ENCODE measurements at regions not wholly inside any gene's neighbourhood (a gene's known extent, or its start where the extent isn't known, plus 50 kb on each side); places are given as distances from the start of the nearest gene placed in this dataset.

GRCh38 chr1:103254691-103255090 lies 146.4 kb upstream of the COL11A1 start:
- peaks cover 12% of the 10 kb centered on the region for H3K4me1 Mint-ChIP-seq
- TF ChIP-seq CTCF (conservative IDR thresholded peaks at IDR 0.05) = no peak
- no peak overlapping the region for H3K27ac Mint-ChIP-seq (ENCODE audit: unreplicated experiment)

GRCh38 chr1:103250441-103250861 lies 142.1 kb upstream of the COL11A1 start:
- H3K27me3 Mint-ChIP-seq (ENCODE audit: low read depth) = no peaks in the 10 kb centered on the region
- no peaks in the 10 kb centered on the region for H3K36me3 Mint-ChIP-seq (ENCODE audit: low read depth)
- peaks cover 3% of the 10 kb centered on the region for H3K9me3 Mint-ChIP-seq
- H3K4me1 Mint-ChIP-seq = peaks cover 12% of the 10 kb centered on the region
- TF ChIP-seq CTCF (conservative IDR thresholded peaks at IDR 0.05) = no peak
- H3K4me3 Mint-ChIP-seq = no peak overlapping the region
- H3K27ac Mint-ChIP-seq (ENCODE audit: unreplicated experiment) = peak overlapping the region; percentile 54
- no peak for DNase-seq (ENCODE audit: low read depth, low spot score)

More at GRCh38 chr1:103254691-103255090, 146.4 kb upstream of the COL11A1 start:
- Mint-ChIP-seq H3K27me3 (ENCODE audit: low read depth) (no peaks in the 10 kb centered on the region), H3K4me3 (no peak overlapping the region), H3K9me3 (peaks cover 3% of the 10 kb centered on the region), H3K36me3 (ENCODE audit: low read depth) (no peaks in the 10 kb centered on the region)
- no peak for DNase-seq (ENCODE audit: low read depth, low spot score)

GRCh38 chr1:103248417-103249102 lies 140.2 kb upstream of the COL11A1 start:
- H3K4me1 Mint-ChIP-seq = peaks cover 12% of the 10 kb centered on the region
- H3K27ac Mint-ChIP-seq (ENCODE audit: unreplicated experiment) = no peak overlapping the region
- H3K4me3 Mint-ChIP-seq = no peak overlapping the region
- no peaks in the 10 kb centered on the region for H3K27me3 Mint-ChIP-seq (ENCODE audit: low read depth)
- DNase-seq (ENCODE audit: low read depth, low spot score) = no peak
- H3K36me3 Mint-ChIP-seq (ENCODE audit: low read depth) = no peaks in the 10 kb centered on the region
- peaks cover 3% of the 10 kb centered on the region for H3K9me3 Mint-ChIP-seq
- TF ChIP-seq CTCF (conservative IDR thresholded peaks at IDR 0.05) = no peak

GRCh38 chr1:103247517-103247916 lies 139.2 kb upstream of the COL11A1 start:
- Mint-ChIP-seq H3K27me3 (ENCODE audit: low read depth) (no peaks in the 10 kb centered on the region), H3K36me3 (ENCODE audit: low read depth) (no peaks in the 10 kb centered on the region), H3K9me3 (peaks cover 3% of the 10 kb centered on the region), H3K4me1 (peaks cover 12% of the 10 kb centered on the region), H3K27ac (ENCODE audit: unreplicated experiment) (no peak overlapping the region), H3K4me3 (no peak overlapping the region)
- DNase-seq (ENCODE audit: low read depth, low spot score) = no peak
- no peak for TF ChIP-seq CTCF (conservative IDR thresholded peaks at IDR 0.05)

GRCh38 chr1:103243481-103243880 lies 135.2 kb upstream of the COL11A1 start:
- H3K27me3 Mint-ChIP-seq (ENCODE audit: low read depth) = no peaks in the 10 kb centered on the region
- H3K9me3 Mint-ChIP-seq = peaks cover 4% of the 10 kb centered on the region
- TF ChIP-seq CTCF (conservative IDR thresholded peaks at IDR 0.05) = no peak
- no peaks in the 10 kb centered on the region for H3K4me1 Mint-ChIP-seq
- H3K27ac Mint-ChIP-seq (ENCODE audit: unreplicated experiment) = no peak overlapping the region
- H3K4me3 Mint-ChIP-seq = no peak overlapping the region
- no peak for DNase-seq (ENCODE audit: low read depth, low spot score)
- no peaks in the 10 kb centered on the region for H3K36me3 Mint-ChIP-seq (ENCODE audit: low read depth)

All from neural crest cell (in vitro differentiated cells).